Suprapubic skin (tissue), 4 donors: ENCODE measurements at regions not wholly inside any gene's neighbourhood (a gene's known extent, or its start where the extent isn't known, plus 50 kb on each side); places are given as distances from the start of the nearest gene placed in this dataset.
"Not testable (repeated sequence)": the region's sequence is repeated elsewhere in the genome, so short reads cannot be mapped to it uniquely, and the experiment has no call there.

Source experiments
- DNase-seq, 2 donors: peaks; one replicate each; pipeline ENCODE4 v3.0.0-alpha.2; 2019; ENCODE audit warnings: low spot score in 2 of 2
- H3K27ac ChIP-seq: fragments of 200-600 bp; sonication (generic); one replicate; pipeline ENCODE4 v1.5.1; 2019
- H3K27me3 ChIP-seq: fragments of 200-600 bp; sonication (generic); one replicate; pipeline ENCODE4 v1.5.1; 2019
- H3K36me3 ChIP-seq: fragments of 200-600 bp; sonication (generic); one replicate; pipeline ENCODE4 v1.5.1; 2019
- H3K4me1 ChIP-seq: fragments of 200-600 bp; sonication (generic); one replicate; pipeline ENCODE4 v1.5.1; 2019
- H3K4me3 ChIP-seq: fragments of 200-600 bp; sonication (generic); one replicate; pipeline ENCODE4 v1.5.1; 2019; ENCODE audit warnings: mild to moderate bottlenecking
- H3K9me3 ChIP-seq: fragments of 200-600 bp; sonication (generic); one replicate; pipeline ENCODE4 v1.5.1; 2019
- CTCF ChIP-seq, 2 donors: fragments of 200-600 bp in 1 of 2; fragments of 450-650 bp in 1 of 2; sonication (generic) in 1 of 2; IDR thresholded peaks; one replicate each; pipeline ENCODE4 v1.5.1; 2016 to 2019; ENCODE audit warnings: antibody characterized with exemption in 2 of 2, mild to moderate bottlenecking in 1 of 2, moderate library complexity in 1 of 2
- EP300 ChIP-seq: sonication (generic); formaldehyde crosslinking; IDR thresholded peaks from one replicate; pipeline ENCODE4 v1.6.1; 2017; ENCODE audit warnings: antibody characterized with exemption
- POLR2A ChIP-seq, 2 donors: fragments of 450-650 bp; IDR thresholded peaks; one replicate each; pipeline ENCODE4 v1.6.1; 2017; ENCODE audit warnings: antibody characterized with exemption in 2 of 2, mild to moderate bottlenecking in 2 of 2, moderate library complexity in 2 of 2
- POLR2AphosphoS5 ChIP-seq, 3 donors: sonication (generic); formaldehyde crosslinking; IDR thresholded peaks; one replicate each; pipeline ENCODE4 v1.6.1; 2017; ENCODE audit warnings: antibody characterized with exemption in 3 of 3
- WGBS: methylation state at CpG from one replicate; pipeline ENCODE4 v1.1.5; 2018; 5-methylcytosine and 5-hydroxymethylcytosine counted together

GRCh38 chr21:38119793-38120192 lies 137.0 kb upstream of the KCNJ15 start:
- Histone ChIP-seq H3K27me3 (peaks cover 2% of the 10 kb centered on the region), H3K36me3 (no peaks in the 10 kb centered on the region), H3K4me3 (no peak overlapping the region), H3K4me1 (no peaks in the 10 kb centered on the region), H3K9me3 (no peaks in the 10 kb centered on the region), H3K27ac (no peak overlapping the region)
- TF ChIP-seq EP300 (no peak), CTCF (IDR thresholded peaks at IDR 0.05) (no peak), POLR2A (IDR thresholded peaks at IDR 0.05) (no peak), POLR2AphosphoS5 (IDR thresholded peaks at IDR 0.05) (no peak)
- WGBS = 94% methylated on average over 4 of the region's 4 CpGs
- DNase-seq = no peak

- H3K36me3 ChIP-seq, H3K9me3 ChIP-seq, H3K4me3 ChIP-seq, H3K4me1 ChIP-seq, H3K27ac ChIP-seq, DNase-seq, H3K27me3 ChIP-seq: not testable (repeated sequence)
- WGBS = 92% methylated on average over 6 of the region's 6 CpGs
Observed at GRCh38 chr21:38120679-38120983, 136.2 kb upstream of the KCNJ15 start.

GRCh38 chr21:38120984-38121855 lies 135.6 kb upstream of the KCNJ15 start:
- no peak overlapping the region for H3K4me3 ChIP-seq
- no peak for DNase-seq
- TF ChIP-seq CTCF (IDR thresholded peaks at IDR 0.05) (no peak), POLR2A (IDR thresholded peaks at IDR 0.05) (no peak), EP300 (no peak)
- no peaks in the 10 kb centered on the region for H3K4me1 ChIP-seq
- H3K36me3 ChIP-seq = no peaks in the 10 kb centered on the region
- H3K9me3 ChIP-seq = no peaks in the 10 kb centered on the region
- WGBS = 92% methylated on average over 32 of the region's 32 CpGs
- H3K27me3 ChIP-seq = peaks cover 8% of the 10 kb centered on the region
- no peak overlapping the region for H3K27ac ChIP-seq

GRCh38 chr21:38121888-38122720 lies 134.7 kb upstream of the KCNJ15 start:
- TF ChIP-seq POLR2A (IDR thresholded peaks at IDR 0.05) (no peak), CTCF (IDR thresholded peaks at IDR 0.05) (no peak), POLR2AphosphoS5 (IDR thresholded peaks at IDR 0.05) (no peak), EP300 (no peak)
- no peaks in the 10 kb centered on the region for H3K9me3 ChIP-seq
- 73% methylated on average over 7 of the region's 7 CpGs for WGBS
- H3K4me1 ChIP-seq = no peaks in the 10 kb centered on the region
- H3K27me3 ChIP-seq = peaks cover 8% of the 10 kb centered on the region
- H3K36me3 ChIP-seq = no peaks in the 10 kb centered on the region
- no peak overlapping the region for H3K4me3 ChIP-seq
- no peak for DNase-seq
- no peak overlapping the region for H3K27ac ChIP-seq

GRCh38 chr21:38123626-38124025 lies 133.2 kb upstream of the KCNJ15 start:
- Histone ChIP-seq H3K27me3 (peaks cover 8% of the 10 kb centered on the region), H3K36me3 (no peaks in the 10 kb centered on the region), H3K27ac (no peak overlapping the region), H3K9me3 (no peaks in the 10 kb centered on the region), H3K4me3 (no peak overlapping the region), H3K4me1 (no peaks in the 10 kb centered on the region)
- 84% methylated on average over 5 of the region's 5 CpGs for WGBS
- no peak for DNase-seq
- TF ChIP-seq EP300 = no peak
- TF ChIP-seq CTCF (IDR thresholded peaks at IDR 0.05) = no peak
- no peak for TF ChIP-seq POLR2AphosphoS5 (IDR thresholded peaks at IDR 0.05)
- TF ChIP-seq POLR2A (IDR thresholded peaks at IDR 0.05) = no peak
